ENCODE measurements at regions not wholly inside any gene's neighbourhood (a gene's known extent, or its start where the extent isn't known, plus 50 kb on each side); places are given as distances from the start of the nearest gene placed in this dataset.

DNA sequence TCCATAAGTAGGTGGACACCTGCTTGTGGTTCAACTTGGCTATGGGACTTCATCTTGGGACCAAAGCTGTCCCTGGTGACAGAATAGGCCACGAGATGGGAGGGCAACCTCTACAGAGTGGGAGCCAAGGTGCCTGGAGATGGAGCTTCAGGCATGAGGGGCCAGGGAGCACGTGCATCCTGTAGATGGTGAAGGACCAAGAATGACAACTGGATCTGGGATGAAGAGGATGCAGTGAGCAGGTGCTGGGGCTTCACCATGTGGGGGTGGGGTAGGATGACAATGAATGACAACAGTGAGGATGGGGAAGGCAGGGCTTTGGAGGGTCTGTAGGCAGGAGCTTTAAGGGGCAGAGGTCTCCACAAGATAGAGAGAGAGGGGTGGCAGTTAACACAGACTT, 372.0 kb upstream of the B3GAT1 start:
- H3K9me3 ChIP-seq (ENCODE audit: severe bottlenecking) = no peaks in the 10 kb centered on the region
- TF ChIP-seq, protein P1, sequence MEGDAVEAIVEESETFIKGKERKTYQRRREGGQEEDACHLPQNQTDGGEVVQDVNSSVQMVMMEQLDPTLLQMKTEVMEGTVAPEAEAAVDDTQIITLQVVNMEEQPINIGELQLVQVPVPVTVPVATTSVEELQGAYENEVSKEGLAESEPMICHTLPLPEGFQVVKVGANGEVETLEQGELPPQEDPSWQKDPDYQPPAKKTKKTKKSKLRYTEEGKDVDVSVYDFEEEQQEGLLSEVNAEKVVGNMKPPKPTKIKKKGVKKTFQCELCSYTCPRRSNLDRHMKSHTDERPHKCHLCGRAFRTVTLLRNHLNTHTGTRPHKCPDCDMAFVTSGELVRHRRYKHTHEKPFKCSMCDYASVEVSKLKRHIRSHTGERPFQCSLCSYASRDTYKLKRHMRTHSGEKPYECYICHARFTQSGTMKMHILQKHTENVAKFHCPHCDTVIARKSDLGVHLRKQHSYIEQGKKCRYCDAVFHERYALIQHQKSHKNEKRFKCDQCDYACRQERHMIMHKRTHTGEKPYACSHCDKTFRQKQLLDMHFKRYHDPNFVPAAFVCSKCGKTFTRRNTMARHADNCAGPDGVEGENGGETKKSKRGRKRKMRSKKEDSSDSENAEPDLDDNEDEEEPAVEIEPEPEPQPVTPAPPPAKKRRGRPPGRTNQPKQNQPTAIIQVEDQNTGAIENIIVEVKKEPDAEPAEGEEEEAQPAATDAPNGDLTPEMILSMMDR (IDR thresholded peaks at IDR 0.05; ENCODE audit: poor library complexity, severe bottlenecking) = no peak
- no peaks in the 10 kb centered on the region for H3K36me3 ChIP-seq (ENCODE audit: low read depth)
- H3K4me1 ChIP-seq (ENCODE audit: insufficient read depth, poor library complexity, severe bottlenecking) = no peaks in the 10 kb centered on the region
- H3K27me3 ChIP-seq (ENCODE audit: insufficient read depth, poor library complexity, severe bottlenecking) = peaks cover 33% of the 10 kb centered on the region
- ATAC-seq (ENCODE audit: low read depth) (no peak), DNase-seq (ENCODE audit: low spot score) (no peak)
- H3K27ac ChIP-seq (ENCODE audit: poor library complexity, severe bottlenecking) = no peak overlapping the region
- H3K4me3 ChIP-seq (ENCODE audit: severe bottlenecking) = no peak overlapping the region

DNA sequence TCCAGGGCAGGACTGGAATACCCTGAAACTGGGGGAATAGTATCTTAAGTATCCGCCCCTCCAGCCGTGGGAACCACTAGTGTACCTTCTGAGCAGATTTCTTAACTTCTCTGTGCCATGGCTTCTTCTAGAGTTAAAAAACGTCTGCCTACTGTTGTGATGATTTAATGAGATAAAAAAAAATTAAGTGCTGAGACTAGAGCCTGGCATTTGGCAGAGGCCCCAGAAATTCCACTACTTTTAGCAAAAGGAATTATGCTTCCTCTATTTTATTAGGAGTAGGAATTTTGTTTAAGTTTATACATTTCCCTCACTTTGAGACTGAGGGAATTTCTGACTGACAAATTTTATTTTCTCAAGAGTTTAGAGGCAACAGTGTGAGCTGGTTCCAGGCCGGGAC, 371.2 kb upstream of the B3GAT1 start:
- Histone ChIP-seq H3K4me1 (ENCODE audit: insufficient read depth, poor library complexity, severe bottlenecking) (no peaks in the 10 kb centered on the region), H3K9me3 (ENCODE audit: severe bottlenecking) (no peaks in the 10 kb centered on the region), H3K4me3 (ENCODE audit: severe bottlenecking) (no peak overlapping the region), H3K27ac (ENCODE audit: poor library complexity, severe bottlenecking) (no peak overlapping the region), H3K36me3 (ENCODE audit: low read depth) (no peaks in the 10 kb centered on the region), H3K27me3 (ENCODE audit: insufficient read depth, poor library complexity, severe bottlenecking) (peaks cover 34% of the 10 kb centered on the region)
- no peak for DNase-seq (ENCODE audit: low spot score)
- TF ChIP-seq, protein P1 (IDR thresholded peaks at IDR 0.05; ENCODE audit: poor library complexity, severe bottlenecking) = no peak
- no peak for ATAC-seq (ENCODE audit: low read depth)

DNA sequence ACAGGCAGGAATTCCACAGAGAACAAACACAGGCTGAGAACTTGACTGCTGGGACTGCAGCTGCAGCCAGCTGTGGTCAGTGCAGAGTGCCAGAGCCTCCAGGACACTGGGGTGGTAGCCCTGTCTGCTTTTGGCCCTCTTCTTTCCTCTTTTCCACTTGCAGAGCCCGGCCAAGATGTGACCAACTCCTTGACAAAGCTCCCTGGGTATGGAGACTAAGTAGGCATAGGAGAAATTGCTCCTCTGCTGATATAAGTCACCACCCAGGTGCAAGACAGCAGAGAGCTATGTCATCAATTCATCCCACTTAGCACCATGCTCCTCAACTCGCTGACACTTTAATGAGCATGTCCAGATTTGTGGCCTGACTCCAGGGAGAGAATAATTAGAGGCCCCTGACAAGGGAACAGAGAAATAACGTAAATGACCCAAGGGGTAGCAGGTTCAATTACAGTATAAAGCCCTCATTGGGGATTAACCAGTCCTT, 369.4 kb upstream of the B3GAT1 start:
- Histone ChIP-seq H3K36me3 (ENCODE audit: low read depth) (no peaks in the 10 kb centered on the region), H3K27ac (ENCODE audit: poor library complexity, severe bottlenecking) (no peak overlapping the region), H3K4me1 (ENCODE audit: insufficient read depth, poor library complexity, severe bottlenecking) (no peaks in the 10 kb centered on the region), H3K4me3 (ENCODE audit: severe bottlenecking) (no peak overlapping the region), H3K27me3 (ENCODE audit: insufficient read depth, poor library complexity, severe bottlenecking) (peaks cover 35% of the 10 kb centered on the region), H3K9me3 (ENCODE audit: severe bottlenecking) (no peaks in the 10 kb centered on the region)
- ATAC-seq (ENCODE audit: low read depth) (no peak), DNase-seq (ENCODE audit: low spot score) (no peak)
- TF ChIP-seq, protein P1 (IDR thresholded peaks at IDR 0.05; ENCODE audit: poor library complexity, severe bottlenecking) = no peak

DNA sequence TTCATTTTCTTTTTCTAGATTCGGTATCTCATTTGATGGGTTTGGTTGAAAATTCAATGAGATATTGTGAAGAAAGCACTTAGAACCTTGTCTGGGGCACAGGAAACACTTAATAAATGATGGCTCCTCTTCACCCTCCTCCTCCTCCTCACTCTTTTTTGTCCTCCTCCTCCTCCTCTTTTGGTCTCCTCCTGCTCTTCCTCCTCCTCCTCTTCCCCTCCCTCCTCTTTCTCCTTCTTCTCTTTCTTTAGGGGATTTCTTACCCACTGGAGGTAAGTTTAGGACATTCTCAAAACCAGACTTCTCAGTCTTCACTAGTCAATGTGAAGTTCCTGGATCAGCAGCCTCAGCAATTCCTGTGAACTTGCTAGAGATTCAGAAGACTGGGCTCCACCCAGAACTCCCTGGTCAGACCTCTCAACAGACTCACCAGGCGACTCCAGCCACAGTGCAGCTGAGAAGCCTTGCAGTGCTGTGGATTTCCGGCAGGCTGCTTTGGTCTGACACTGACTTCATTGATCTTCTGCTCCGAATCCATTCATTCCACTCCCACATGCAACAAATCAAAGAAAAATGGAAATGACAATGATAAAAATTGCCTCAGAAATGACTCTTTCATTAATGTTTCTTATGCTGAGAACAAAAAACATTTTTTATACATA, 368.6 kb upstream of the B3GAT1 start:
- H3K27me3 ChIP-seq (ENCODE audit: insufficient read depth, poor library complexity, severe bottlenecking) = peaks cover 35% of the 10 kb centered on the region
- TF ChIP-seq, protein P1 (IDR thresholded peaks at IDR 0.05; ENCODE audit: poor library complexity, severe bottlenecking) = no peak
- no peak for DNase-seq (ENCODE audit: low spot score)
- H3K4me1 ChIP-seq (ENCODE audit: insufficient read depth, poor library complexity, severe bottlenecking) = no peaks in the 10 kb centered on the region
- no peaks in the 10 kb centered on the region for H3K36me3 ChIP-seq (ENCODE audit: low read depth)
- no peaks in the 10 kb centered on the region for H3K9me3 ChIP-seq (ENCODE audit: severe bottlenecking)
- no peak overlapping the region for H3K4me3 ChIP-seq (ENCODE audit: severe bottlenecking)
- no peak overlapping the region for H3K27ac ChIP-seq (ENCODE audit: poor library complexity, severe bottlenecking)
- ATAC-seq (ENCODE audit: low read depth) = 0 out of 3 replicates have a peak, but pooled peaks have one; percentile 29

DNA sequence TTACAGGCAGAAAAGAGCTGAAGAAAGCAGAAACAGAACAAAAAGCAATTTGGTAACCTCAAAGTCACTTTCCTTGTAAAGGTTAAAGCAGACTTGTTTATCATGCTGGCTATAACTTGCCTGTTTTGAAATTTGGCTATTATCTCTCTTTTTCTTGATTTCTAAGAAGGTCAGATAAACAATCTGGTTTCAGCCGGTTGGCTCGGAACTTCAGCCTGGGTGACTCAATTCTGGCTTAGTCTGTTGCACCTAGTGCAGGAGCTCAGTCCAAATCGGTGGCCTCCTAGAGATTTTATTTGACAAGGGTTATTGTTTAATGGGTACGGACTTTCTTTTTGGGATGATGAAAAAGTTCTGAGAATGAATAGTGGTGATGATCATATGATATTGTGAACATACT, 367.1 kb upstream of the B3GAT1 start:
- TF ChIP-seq, protein P1 (IDR thresholded peaks at IDR 0.05; ENCODE audit: poor library complexity, severe bottlenecking) = no peak
- Histone ChIP-seq H3K36me3 (ENCODE audit: low read depth) (no peaks in the 10 kb centered on the region), H3K9me3 (ENCODE audit: severe bottlenecking) (no peaks in the 10 kb centered on the region), H3K27ac (ENCODE audit: poor library complexity, severe bottlenecking) (no peak overlapping the region), H3K4me3 (ENCODE audit: severe bottlenecking) (no peak overlapping the region), H3K27me3 (ENCODE audit: insufficient read depth, poor library complexity, severe bottlenecking) (peaks cover 35% of the 10 kb centered on the region), H3K4me1 (ENCODE audit: insufficient read depth, poor library complexity, severe bottlenecking) (no peaks in the 10 kb centered on the region)
- DNase-seq (ENCODE audit: low spot score) (no peak), ATAC-seq (ENCODE audit: low read depth) (no peak)
